ENCODE measurements at regions not wholly inside any gene's neighbourhood (a gene's known extent, or its start where the extent isn't known, plus 50 kb on each side); places are given as distances from the start of the nearest gene placed in this dataset.

GRCh38 chr15:77722759-77723460 is 90.2 kb upstream of the LINGO1 start:
- TF ChIP-seq CTCF (IDR thresholded peaks at IDR 0.05) (peak; percentile 20), EZH2 (IDR thresholded peaks at IDR 0.05) (no peak), EZH2phosphoT487 (IDR thresholded peaks at IDR 0.05) (no peak)

All from neural progenitor cell (in vitro differentiated cells).